ENCODE measurements at regions not wholly inside any gene's neighbourhood (a gene's known extent, or its start where the extent isn't known, plus 50 kb on each side); places are given as distances from the start of the nearest gene placed in this dataset.

- no peak for TF ChIP-seq CTCF (conservative IDR thresholded peaks at IDR 0.05; ENCODE audit: low read length)
- no peak for DNase-seq (ENCODE audit: low read depth)
- no peak overlapping the region for H3K4me3 ChIP-seq (ENCODE audit: low read length)
Measured at GRCh38 chr20:16124911-16125776, 448.1 kb downstream of the KIF16B start.

- TF ChIP-seq CTCF (conservative IDR thresholded peaks at IDR 0.05; ENCODE audit: low read length) = no peak
- H3K4me3 ChIP-seq (ENCODE audit: low read length) = no peak overlapping the region
- no peak for DNase-seq (ENCODE audit: low read depth)
Measured at GRCh38 chr20:16124491-16124890, 448.8 kb downstream of the KIF16B start.

GRCh38 chr20:16123623-16124022 lies 449.6 kb downstream of the KIF16B start:
- H3K4me3 ChIP-seq (ENCODE audit: low read length) = no peak overlapping the region
- TF ChIP-seq CTCF (conservative IDR thresholded peaks at IDR 0.05; ENCODE audit: low read length) = no peak
- DNase-seq (ENCODE audit: low read depth) = peak; percentile 2

GRCh38 chr20:16119909-16120308 lies 453.3 kb downstream of the KIF16B start:
- DNase-seq (ENCODE audit: low read depth) = no peak
- no peak overlapping the region for H3K4me3 ChIP-seq (ENCODE audit: low read length)
- TF ChIP-seq CTCF (conservative IDR thresholded peaks at IDR 0.05; ENCODE audit: low read length) = no peak

- DNase-seq (ENCODE audit: low read depth) = peak; percentile 9
- H3K4me3 ChIP-seq (ENCODE audit: low read length) = no peak overlapping the region
- no peak for TF ChIP-seq CTCF (conservative IDR thresholded peaks at IDR 0.05; ENCODE audit: low read length)
Measured at GRCh38 chr20:16115911-16116552, 457.2 kb downstream of the KIF16B start.

- no peak for TF ChIP-seq CTCF (conservative IDR thresholded peaks at IDR 0.05; ENCODE audit: low read length)
- no peak for DNase-seq (ENCODE audit: low read depth)
- H3K4me3 ChIP-seq (ENCODE audit: low read length) = no peak overlapping the region
Measured at GRCh38 chr20:16113736-16114135, 459.5 kb downstream of the KIF16B start.

All from AG10803 (cell line).